WTC11 (cell line): ENCODE measurements at regions not wholly inside any gene's neighbourhood (a gene's known extent, or its start where the extent isn't known, plus 50 kb on each side); places are given as distances from the start of the nearest gene placed in this dataset.

Source experiments
- ATAC-seq: fragments of 200-7000 bp; cut with Tn5 transposase; 2 replicates; pipeline ENCODE4 v1.10.0; 2021; ENCODE audit warnings: mild to moderate bottlenecking, moderate library complexity
- CTCF ChIA-PET: fragments of 300-600 bp; sonication (Branson Sonifier 250); formaldehyde crosslinking; loops from one replicate; lab custom pipeline; 2021; ENCODE audit warnings: antibody characterized with exemption; lab: Charles Lee
- POLR2A ChIA-PET: fragments of 350-600 bp; sonication (Branson Sonifier 250); formaldehyde crosslinking; loops from one replicate; lab custom pipeline; 2021; ENCODE audit warnings: antibody characterized with exemption; lab: Charles Lee
- DNase-seq: peaks from one replicate; pipeline ENCODE4 v3.0.0; 2021; ENCODE audit warnings: low spot score
- H3K27ac Mint-ChIP-seq: 2 replicates; pipeline ENCODE4 v1.8.0; 2021; ENCODE audit warnings: mixed read lengths
- H3K27me3 Mint-ChIP-seq: 2 replicates; pipeline ENCODE4 v1.8.0; 2021; ENCODE audit warnings: low read depth, mild to moderate bottlenecking, moderate library complexity, mixed read lengths
- H3K36me3 Mint-ChIP-seq: 2 replicates; pipeline ENCODE4 v1.8.0; 2021; ENCODE audit warnings: mixed read lengths
- H3K4me1 Mint-ChIP-seq: 2 replicates; pipeline ENCODE4 v1.8.0; 2022; ENCODE audit warnings: mixed read lengths
- H3K4me3 Mint-ChIP-seq: 2 replicates; pipeline ENCODE4 v1.8.0; 2021; ENCODE audit warnings: mild to moderate bottlenecking, moderate library complexity, mixed read lengths
- H3K9me3 Mint-ChIP-seq: 2 replicates; pipeline ENCODE4 v1.8.0; 2021; ENCODE audit warnings: mixed read lengths
- AR ChIP-seq: fragments of 250-450 bp; sonication (Bioruptor Pico); IDR thresholded peaks from 2 replicates; pipeline ENCODE4 v1.9.0; 2021; ENCODE audit warnings: mild to moderate bottlenecking
- ARID4B ChIP-seq: sonication (generic); formaldehyde crosslinking; IDR thresholded peaks from 2 replicates; pipeline ENCODE4 v1.8.0; 2023; ENCODE audit warnings: missing genetic modification reagents, mild to moderate bottlenecking, borderline replicate concordance
- CREB1 ChIP-seq: sonication (generic); formaldehyde crosslinking; IDR thresholded peaks from 2 replicates; pipeline ENCODE4 v1.8.0; 2023; ENCODE audit warnings: mild to moderate bottlenecking, missing genetic modification reagents
- GABPB1 ChIP-seq: sonication (generic); formaldehyde crosslinking; IDR thresholded peaks from 2 replicates; pipeline ENCODE4 v1.8.1; 2023; ENCODE audit warnings: mild to moderate bottlenecking, missing genetic modification reagents
- HMGXB4 ChIP-seq: sonication (generic); formaldehyde crosslinking; IDR thresholded peaks from 2 replicates; pipeline ENCODE4 v1.8.1; 2023; ENCODE audit warnings: mild to moderate bottlenecking, moderate library complexity, missing genetic modification reagents
- IRF1 ChIP-seq: sonication (generic); formaldehyde crosslinking; IDR thresholded peaks from 2 replicates; pipeline ENCODE4 v1.8.0; 2023; ENCODE audit warnings: missing genetic modification reagents
- MLX ChIP-seq: sonication (generic); formaldehyde crosslinking; IDR thresholded peaks from 2 replicates; pipeline ENCODE4 v1.8.1; 2023; ENCODE audit warnings: mild to moderate bottlenecking, missing genetic modification reagents, moderate library complexity
- NFYB ChIP-seq: sonication (generic); formaldehyde crosslinking; conservative IDR thresholded peaks from 2 replicates; pipeline ENCODE4 v1.8.0; 2022; ENCODE audit warnings: low read depth, missing genetic modification reagents
- NR1H2 ChIP-seq: sonication (generic); formaldehyde crosslinking; IDR thresholded peaks from 2 replicates; pipeline ENCODE4 v1.9.0; 2021; ENCODE audit warnings: mild to moderate bottlenecking, moderate library complexity, missing genetic modification reagents
- RELA ChIP-seq: sonication (generic); formaldehyde crosslinking; IDR thresholded peaks from 2 replicates; pipeline ENCODE4 v1.8.1; 2022; ENCODE audit warnings: missing genetic modification reagents, mild to moderate bottlenecking, borderline replicate concordance
- SOX15 ChIP-seq: fragments of 250-450 bp; sonication (Bioruptor Pico); IDR thresholded peaks from 2 replicates; pipeline ENCODE4 v1.9.0; 2021; ENCODE audit warnings: mild to moderate bottlenecking
- USF1 ChIP-seq: sonication (generic); formaldehyde crosslinking; IDR thresholded peaks from 2 replicates; pipeline ENCODE4 v1.8.0; 2022; ENCODE audit warnings: mild to moderate bottlenecking, missing genetic modification reagents
- USF2 ChIP-seq: sonication (generic); formaldehyde crosslinking; IDR thresholded peaks from 2 replicates; pipeline ENCODE4 v1.8.1; 2023; ENCODE audit warnings: mild to moderate bottlenecking, missing genetic modification reagents, moderate library complexity
- ZNF121 ChIP-seq: sonication (generic); formaldehyde crosslinking; IDR thresholded peaks from 2 replicates; pipeline ENCODE4 v1.8.0; 2023; ENCODE audit warnings: missing genetic modification reagents
- ZNF219 ChIP-seq: sonication (generic); formaldehyde crosslinking; IDR thresholded peaks from 2 replicates; pipeline ENCODE4 v1.8.0; 2023; ENCODE audit warnings: missing genetic modification reagents, mild to moderate bottlenecking, borderline replicate concordance

- no peak for ATAC-seq
- H3K4me3 Mint-ChIP-seq: no peak overlapping the region
- CTCF ChIA-PET: no interaction called here
- TF ChIP-seq RELA (CRISPR knock-in tag): no peak
- TF ChIP-seq USF1 (CRISPR knock-in tag): no peak
- no peak for TF ChIP-seq AR (CRISPR knock-in tag)
- no peak for DNase-seq
- peaks cover 47% of the 10 kb centered on the region for H3K9me3 Mint-ChIP-seq
- POLR2A ChIA-PET: no interaction called here
- H3K4me1 Mint-ChIP-seq: no peaks in the 10 kb centered on the region
- peaks cover 51% of the 10 kb centered on the region for H3K36me3 Mint-ChIP-seq
- H3K27me3 Mint-ChIP-seq: peaks cover 4% of the 10 kb centered on the region
- H3K27ac Mint-ChIP-seq: no peak overlapping the region
Observed at GRCh38 chr20:29740601-29740950, 1516.9 kb upstream of the DEFB115 start.

- no peak for TF ChIP-seq MLX (CRISPR knock-in tag)
- no peak for TF ChIP-seq CREB1 (CRISPR knock-in tag)
- TF ChIP-seq IRF1 (CRISPR knock-in tag): no peak
- TF ChIP-seq NFYB: no peak
- TF ChIP-seq HMGXB4: no peak
- TF ChIP-seq SOX15 (CRISPR knock-in tag): no peak
- no peak for TF ChIP-seq ARID4B
- TF ChIP-seq ZNF219 (CRISPR knock-in tag): no peak
- no peak for TF ChIP-seq ZNF121 (CRISPR knock-in tag)
- no peak for TF ChIP-seq GABPB1 (CRISPR knock-in tag)
- TF ChIP-seq AR (CRISPR knock-in tag): no peak
- no peak for TF ChIP-seq NR1H2 (CRISPR knock-in tag)
- no peak for TF ChIP-seq USF2 (CRISPR knock-in tag)
- no peaks in the 10 kb centered on the region for H3K4me1 Mint-ChIP-seq
- ChIA-PET POLR2A (no interaction called here), CTCF (no interaction called here)
- DNase-seq (no peak), ATAC-seq (no peak)
- peaks cover 5% of the 10 kb centered on the region for H3K27me3 Mint-ChIP-seq
- no peak overlapping the region for H3K27ac Mint-ChIP-seq
- H3K4me3 Mint-ChIP-seq: no peak overlapping the region
- peaks cover 45% of the 10 kb centered on the region for H3K9me3 Mint-ChIP-seq
- H3K36me3 Mint-ChIP-seq: peaks cover 49% of the 10 kb centered on the region
Observed at GRCh38 chr20:29740951-29741593, 1516.4 kb upstream of the DEFB115 start.
